ENCODE measurements at regions not wholly inside any gene's neighbourhood (a gene's known extent, or its start where the extent isn't known, plus 50 kb on each side); places are given as distances from the start of the nearest gene placed in this dataset.

DNA sequence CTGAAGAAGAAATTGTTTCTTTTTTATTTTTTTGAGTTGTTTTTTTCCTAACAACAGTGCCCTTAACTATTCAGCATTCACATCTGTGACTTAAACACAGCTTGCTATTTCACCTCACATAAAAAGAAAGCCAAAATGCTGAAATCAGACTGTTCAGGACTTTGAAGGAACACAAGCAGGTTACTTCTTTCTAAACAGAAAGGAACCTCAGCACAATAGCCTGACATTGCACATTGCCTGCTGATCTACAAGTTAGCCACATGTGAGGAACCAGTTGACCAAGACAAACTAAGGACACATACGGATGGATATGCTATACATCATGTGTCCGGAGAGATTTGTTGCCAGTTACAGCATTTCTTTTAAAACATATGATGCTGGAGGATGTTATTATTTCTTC is 331.1 kb downstream of the FSIP2 start:
- TF ChIP-seq CBFB (CRISPR knock-in tag; IDR thresholded peaks at IDR 0.05) (no peak), CC2D1A (IDR thresholded peaks at IDR 0.05) (no peak), TEAD4 (IDR thresholded peaks at IDR 0.05; ENCODE audit: low read length) (no peak), TEAD4 (CRISPR knock-in tag; IDR thresholded peaks at IDR 0.05; ENCODE audit: borderline replicate concordance) (no peak), TAF1 (IDR thresholded peaks at IDR 0.05; ENCODE audit: control insufficient read depth, extremely low read depth, insufficient read depth, low read length, severe bottlenecking) (no peak), ZSCAN29 (IDR thresholded peaks at IDR 0.05) (no peak), MAX (CRISPR knock-in tag; IDR thresholded peaks at IDR 0.05) (no peak)
- TF ChIP-seq, protein P1, sequence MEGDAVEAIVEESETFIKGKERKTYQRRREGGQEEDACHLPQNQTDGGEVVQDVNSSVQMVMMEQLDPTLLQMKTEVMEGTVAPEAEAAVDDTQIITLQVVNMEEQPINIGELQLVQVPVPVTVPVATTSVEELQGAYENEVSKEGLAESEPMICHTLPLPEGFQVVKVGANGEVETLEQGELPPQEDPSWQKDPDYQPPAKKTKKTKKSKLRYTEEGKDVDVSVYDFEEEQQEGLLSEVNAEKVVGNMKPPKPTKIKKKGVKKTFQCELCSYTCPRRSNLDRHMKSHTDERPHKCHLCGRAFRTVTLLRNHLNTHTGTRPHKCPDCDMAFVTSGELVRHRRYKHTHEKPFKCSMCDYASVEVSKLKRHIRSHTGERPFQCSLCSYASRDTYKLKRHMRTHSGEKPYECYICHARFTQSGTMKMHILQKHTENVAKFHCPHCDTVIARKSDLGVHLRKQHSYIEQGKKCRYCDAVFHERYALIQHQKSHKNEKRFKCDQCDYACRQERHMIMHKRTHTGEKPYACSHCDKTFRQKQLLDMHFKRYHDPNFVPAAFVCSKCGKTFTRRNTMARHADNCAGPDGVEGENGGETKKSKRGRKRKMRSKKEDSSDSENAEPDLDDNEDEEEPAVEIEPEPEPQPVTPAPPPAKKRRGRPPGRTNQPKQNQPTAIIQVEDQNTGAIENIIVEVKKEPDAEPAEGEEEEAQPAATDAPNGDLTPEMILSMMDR (IDR thresholded peaks at IDR 0.05 in 2 of 3, conservative IDR thresholded peaks at IDR 0.05 in 1 of 3; ENCODE audit: insufficient read depth in 2 of 3, low read depth in 1 of 3, low read length in 3 of 3) = no peak
